Glutamatergic neuron (in vitro differentiated cells): ENCODE measurements at regions not wholly inside any gene's neighbourhood (a gene's known extent, or its start where the extent isn't known, plus 50 kb on each side); places are given as distances from the start of the nearest gene placed in this dataset.

Experiments
- DNase-seq: peaks from one replicate; pipeline ENCODE4 v3.0.0; 2022
- H3K27ac Mint-ChIP-seq: one replicate; pipeline ENCODE4 v1.8.0; 2020; ENCODE audit warnings: mild to moderate bottlenecking, mixed read lengths, inconsistent platforms; ENCODE audit not compliant: unreplicated experiment
- H3K27me3 Mint-ChIP-seq: one replicate; pipeline ENCODE4 v1.8.0; 2020; ENCODE audit warnings: mild to moderate bottlenecking, moderate library complexity, mixed read lengths, inconsistent platforms; ENCODE audit not compliant: unreplicated experiment
- H3K36me3 Mint-ChIP-seq: one replicate; pipeline ENCODE4 v1.8.0; 2020; ENCODE audit warnings: mild to moderate bottlenecking, mixed read lengths, inconsistent platforms; ENCODE audit not compliant: unreplicated experiment
- H3K4me1 Mint-ChIP-seq: one replicate; pipeline ENCODE4 v1.8.0; 2020; ENCODE audit warnings: mild to moderate bottlenecking, low read depth, mixed read lengths, inconsistent platforms; ENCODE audit not compliant: unreplicated experiment
- H3K4me3 Mint-ChIP-seq: one replicate; pipeline ENCODE4 v1.8.0; 2020; ENCODE audit warnings: mild to moderate bottlenecking, mixed read lengths, inconsistent platforms; ENCODE audit not compliant: unreplicated experiment
- H3K9me3 Mint-ChIP-seq: one replicate; pipeline ENCODE4 v1.8.0; 2020; ENCODE audit warnings: mild to moderate bottlenecking, moderate library complexity, mixed read lengths, inconsistent platforms; ENCODE audit not compliant: unreplicated experiment
- TF ChIP-seq, protein P1 (sequence below): fragments of 200-600 bp; sonication (generic); IDR thresholded peaks from one replicate; pipeline ENCODE4 v1.5.0; 2021; ENCODE audit not compliant: partially characterized antibody, unreplicated experiment

DNA sequence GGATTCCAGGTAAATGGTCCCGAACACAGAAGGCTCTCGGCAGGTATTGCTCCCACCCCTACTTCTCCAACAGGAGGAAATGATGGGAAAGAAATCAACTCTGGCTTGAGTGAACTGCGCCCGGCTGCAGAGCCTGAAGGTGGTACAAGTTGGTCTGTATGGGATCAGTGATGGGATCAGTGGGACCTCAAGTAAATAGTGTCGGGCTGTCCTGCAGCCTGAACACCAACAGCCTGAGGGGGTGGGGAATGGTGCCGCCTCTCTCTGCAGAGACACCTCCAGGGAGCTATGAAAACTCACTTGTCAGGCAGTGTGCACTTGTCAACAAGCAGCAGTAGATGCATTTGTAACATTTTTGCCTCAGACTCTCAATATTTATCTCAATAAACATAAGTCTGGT lies 183.5 kb downstream of the MATN1 start:
- Mint-ChIP-seq H3K4me1 (peaks cover 14% of the 10 kb centered on the region), H3K4me3 (no peak overlapping the region), H3K27ac (no peak overlapping the region), H3K27me3 (peaks cover 3% of the 10 kb centered on the region), H3K9me3 (peaks cover 2% of the 10 kb centered on the region), H3K36me3 (peaks cover 7% of the 10 kb centered on the region)
- TF ChIP-seq, protein P1, sequence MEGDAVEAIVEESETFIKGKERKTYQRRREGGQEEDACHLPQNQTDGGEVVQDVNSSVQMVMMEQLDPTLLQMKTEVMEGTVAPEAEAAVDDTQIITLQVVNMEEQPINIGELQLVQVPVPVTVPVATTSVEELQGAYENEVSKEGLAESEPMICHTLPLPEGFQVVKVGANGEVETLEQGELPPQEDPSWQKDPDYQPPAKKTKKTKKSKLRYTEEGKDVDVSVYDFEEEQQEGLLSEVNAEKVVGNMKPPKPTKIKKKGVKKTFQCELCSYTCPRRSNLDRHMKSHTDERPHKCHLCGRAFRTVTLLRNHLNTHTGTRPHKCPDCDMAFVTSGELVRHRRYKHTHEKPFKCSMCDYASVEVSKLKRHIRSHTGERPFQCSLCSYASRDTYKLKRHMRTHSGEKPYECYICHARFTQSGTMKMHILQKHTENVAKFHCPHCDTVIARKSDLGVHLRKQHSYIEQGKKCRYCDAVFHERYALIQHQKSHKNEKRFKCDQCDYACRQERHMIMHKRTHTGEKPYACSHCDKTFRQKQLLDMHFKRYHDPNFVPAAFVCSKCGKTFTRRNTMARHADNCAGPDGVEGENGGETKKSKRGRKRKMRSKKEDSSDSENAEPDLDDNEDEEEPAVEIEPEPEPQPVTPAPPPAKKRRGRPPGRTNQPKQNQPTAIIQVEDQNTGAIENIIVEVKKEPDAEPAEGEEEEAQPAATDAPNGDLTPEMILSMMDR = no peak
- no peak for DNase-seq

DNA sequence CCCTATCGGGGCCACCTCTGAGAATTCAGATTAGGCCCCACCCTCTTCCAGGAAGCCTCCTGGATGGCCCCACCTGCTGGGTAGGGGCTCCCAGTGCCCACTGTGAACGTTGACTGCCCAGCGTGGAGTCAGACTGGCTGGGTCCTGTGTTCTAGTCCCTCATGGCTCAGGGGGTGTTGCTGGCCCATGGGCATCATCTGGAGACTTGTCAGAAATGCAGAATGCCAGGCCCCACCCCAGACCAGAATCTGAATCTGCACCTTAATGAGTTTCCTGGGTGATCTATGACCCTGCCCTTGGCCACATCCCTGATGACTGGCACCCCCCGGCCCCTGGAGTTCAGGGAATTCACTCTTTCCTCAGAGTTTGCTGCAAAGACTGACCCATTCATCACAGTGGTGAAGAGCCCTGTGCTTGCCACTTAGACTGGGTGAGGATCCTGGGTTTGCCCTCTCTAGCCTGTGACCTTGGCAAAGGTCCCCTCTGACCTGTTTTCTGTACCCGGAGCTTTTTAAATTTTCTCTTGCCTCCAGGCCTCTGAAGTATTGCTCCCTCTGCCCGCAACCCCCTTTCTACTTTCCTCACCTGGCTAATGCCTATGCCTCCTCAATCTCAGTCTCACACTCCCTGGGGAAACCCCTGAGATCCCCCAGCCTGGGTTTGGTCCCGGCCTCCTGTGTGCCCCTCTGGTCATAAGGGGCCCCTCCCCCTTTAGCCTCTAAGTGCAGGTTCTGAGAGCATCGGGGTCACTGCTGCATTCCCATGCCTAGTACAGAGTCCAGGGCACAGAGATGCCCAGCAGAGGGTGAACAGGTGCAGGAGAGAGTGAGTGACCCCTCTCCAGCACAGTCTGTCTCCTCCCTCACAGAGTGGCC lies 184.2 kb downstream of the MATN1 start:
- DNase-seq = no peak
- Mint-ChIP-seq H3K27ac (no peak overlapping the region), H3K27me3 (peaks cover 3% of the 10 kb centered on the region), H3K36me3 (peaks cover 7% of the 10 kb centered on the region), H3K4me3 (peak overlapping the region; percentile 15), H3K4me1 (peaks cover 10% of the 10 kb centered on the region), H3K9me3 (peaks cover 2% of the 10 kb centered on the region)
- TF ChIP-seq, protein P1 = no peak

DNA sequence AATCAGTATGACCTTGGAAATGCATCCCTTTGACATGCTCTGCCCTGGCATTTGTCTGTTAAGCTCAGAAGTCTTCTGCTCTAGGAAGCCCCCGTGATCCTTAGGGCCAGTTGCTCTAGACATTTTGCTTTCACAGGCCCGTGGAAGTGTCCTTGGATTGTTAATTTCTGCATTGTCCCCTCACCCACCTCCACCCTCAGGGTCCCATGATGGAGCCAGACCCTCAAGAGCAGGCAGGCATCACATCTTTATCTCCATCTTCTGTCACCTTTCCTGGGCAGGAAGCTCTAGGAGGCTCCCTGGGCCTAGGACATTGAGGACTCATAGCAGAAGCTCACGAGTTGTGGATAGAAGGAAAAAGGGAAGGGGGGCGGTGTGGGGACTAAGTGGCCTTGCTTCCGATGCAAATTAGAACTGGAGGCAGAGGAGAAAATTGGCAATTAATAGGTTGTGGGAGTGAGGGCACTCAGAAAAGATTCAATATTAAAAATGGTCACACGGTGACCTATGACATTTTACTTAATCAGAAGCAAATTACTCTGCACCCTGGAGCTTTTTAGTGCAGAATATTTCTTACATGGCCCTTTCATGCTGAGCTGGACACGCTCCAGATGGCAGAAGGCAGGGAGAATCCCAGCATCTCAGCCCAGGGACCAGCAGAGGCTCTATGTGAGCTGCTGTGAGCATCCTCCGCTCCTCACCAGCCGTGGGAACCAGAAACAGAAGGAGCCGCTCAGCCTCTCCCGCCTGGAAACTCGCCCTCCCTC lies 185.0 kb downstream of the MATN1 start:
- Mint-ChIP-seq H3K9me3 (peaks cover 3% of the 10 kb centered on the region), H3K27ac (no peak overlapping the region), H3K4me3 (no peak overlapping the region), H3K27me3 (peaks cover 3% of the 10 kb centered on the region), H3K4me1 (peaks cover 10% of the 10 kb centered on the region), H3K36me3 (peaks cover 7% of the 10 kb centered on the region)
- peak; percentile 44 for DNase-seq
- TF ChIP-seq, protein P1 = no peak

DNA sequence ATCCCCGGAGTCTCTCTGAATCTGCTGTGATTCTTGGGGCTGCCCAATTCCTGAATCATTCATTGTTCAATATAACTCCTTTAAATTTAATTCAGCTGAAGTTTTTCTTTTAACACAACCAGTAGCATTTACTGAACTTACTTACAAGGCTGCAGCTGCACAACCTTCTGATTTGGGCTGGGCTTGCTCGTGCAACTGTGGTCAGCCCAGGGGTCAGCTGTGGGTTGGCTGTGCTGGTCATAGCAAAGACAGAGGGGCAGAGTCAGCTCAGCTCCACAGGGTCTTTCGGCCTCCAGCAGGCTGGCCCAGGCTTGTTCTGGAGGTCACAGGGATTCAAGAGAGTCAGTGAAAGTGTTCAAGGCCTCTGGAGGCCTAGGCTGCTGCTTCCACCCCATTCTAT lies 186.1 kb downstream of the MATN1 start:
- TF ChIP-seq, protein P1 = no peak
- H3K4me3 Mint-ChIP-seq = no peak overlapping the region
- H3K36me3 Mint-ChIP-seq = peaks cover 14% of the 10 kb centered on the region
- peaks cover 5% of the 10 kb centered on the region for H3K9me3 Mint-ChIP-seq
- H3K27ac Mint-ChIP-seq = no peak overlapping the region
- peaks cover 10% of the 10 kb centered on the region for H3K4me1 Mint-ChIP-seq
- DNase-seq = no peak
- H3K27me3 Mint-ChIP-seq = peaks cover 3% of the 10 kb centered on the region

DNA sequence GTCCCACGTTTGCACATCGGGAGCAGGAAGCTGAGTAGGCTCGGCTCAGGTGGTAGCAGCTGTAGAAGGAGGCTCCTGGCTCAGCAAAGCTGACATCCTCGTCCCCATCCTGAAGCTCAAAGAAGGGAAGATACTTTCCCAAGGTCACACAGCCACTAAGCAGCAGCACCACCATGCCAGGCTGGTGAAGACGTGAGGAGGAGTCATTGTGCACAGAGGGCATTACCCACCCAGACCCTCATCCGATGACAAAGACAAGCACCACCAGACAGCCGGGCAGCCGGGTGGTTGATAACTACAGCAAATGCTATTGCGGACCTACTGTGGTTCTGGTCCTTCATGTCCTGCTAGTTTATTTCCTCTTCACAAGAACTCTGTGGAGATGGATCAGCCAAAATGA lies 186.9 kb downstream of the MATN1 start:
- DNase-seq = no peak
- TF ChIP-seq, protein P1 = no peak
- Mint-ChIP-seq H3K4me1 (peaks cover 10% of the 10 kb centered on the region), H3K27me3 (no peaks in the 10 kb centered on the region), H3K27ac (no peak overlapping the region), H3K9me3 (peaks cover 5% of the 10 kb centered on the region), H3K4me3 (no peak overlapping the region), H3K36me3 (peaks cover 8% of the 10 kb centered on the region)
